MM.1S (cell line): ENCODE measurements at regions not wholly inside any gene's neighbourhood (a gene's known extent, or its start where the extent isn't known, plus 50 kb on each side); places are given as distances from the start of the nearest gene placed in this dataset.

Experiments used
- DNase-seq: peaks from one replicate; pipeline ENCODE4 v3.0.0-alpha.2; 2015
- H2AFZ ChIP-seq: fragments of 300-600 bp; sonication (generic); 2 replicates; pipeline ENCODE4 v1.6.0; 2016; ENCODE audit warnings: antibody characterized with exemption, low read length
- H3F3A ChIP-seq: fragments of 300-600 bp; sonication (generic); 2 replicates; pipeline ENCODE4 v1.6.1; 2016; ENCODE audit warnings: mild to moderate bottlenecking, antibody characterized with exemption, low read length, moderate library complexity, mixed read lengths; ENCODE audit not compliant: insufficient read depth
- H3K27ac ChIP-seq: fragments of 300-600 bp; sonication (generic); 2 replicates; pipeline ENCODE4 v1.5.1; 2016; ENCODE audit warnings: mild to moderate bottlenecking, low read length
- H3K27me3 ChIP-seq: fragments of 300-600 bp; sonication (generic); replicated peaks from 2 replicates; pipeline ENCODE4 v1.6.0; 2016; ENCODE audit warnings: low read length; ENCODE audit not compliant: insufficient read depth
- H3K36me3 ChIP-seq: fragments of 300-600 bp; sonication (generic); replicated peaks from 2 replicates; pipeline ENCODE4 v1.6.1; 2016; ENCODE audit warnings: mild to moderate bottlenecking, low read length, mixed read lengths; ENCODE audit not compliant: insufficient read depth
- H3K4me1 ChIP-seq: fragments of 300-600 bp; sonication (generic); 2 replicates; pipeline ENCODE4 v1.6.1; 2016; ENCODE audit warnings: low read length, mixed read lengths
- H3K4me2 ChIP-seq: fragments of 300-600 bp; sonication (generic); 2 replicates; pipeline ENCODE4 v1.6.0; 2016; ENCODE audit warnings: low read depth, low read length
- H3K4me3 ChIP-seq: fragments of 300-600 bp; sonication (generic); 2 replicates; pipeline ENCODE4 v1.5.1; 2016; ENCODE audit warnings: low read length, mixed read lengths
- H3K79me2 ChIP-seq: fragments of 300-600 bp; sonication (generic); 2 replicates; pipeline ENCODE4 v1.6.1; 2016; ENCODE audit warnings: mixed run types, low read length, mixed read lengths
- H3K9ac ChIP-seq: fragments of 300-600 bp; sonication (generic); 2 replicates; pipeline ENCODE4 v1.6.1; 2016; ENCODE audit warnings: low read length, mixed read lengths
- H3K9me2 ChIP-seq: fragments of 300-600 bp; sonication (generic); replicated peaks from 2 replicates; pipeline ENCODE4 v1.6.1; 2016; ENCODE audit warnings: mild to moderate bottlenecking, low read length, mixed read lengths; ENCODE audit not compliant: insufficient read depth
- H3K9me3 ChIP-seq: fragments of 300-600 bp; sonication (generic); replicated peaks from 2 replicates; pipeline ENCODE4 v1.6.1; 2016; ENCODE audit warnings: mild to moderate bottlenecking, low read length, mixed read lengths; ENCODE audit not compliant: insufficient read depth
- H4K20me1 ChIP-seq: fragments of 300-600 bp; sonication (generic); 2 replicates; pipeline ENCODE4 v1.6.1; 2016; ENCODE audit warnings: mild to moderate bottlenecking, low read length, moderate library complexity, mixed read lengths; ENCODE audit not compliant: insufficient read depth
- EZH2 ChIP-seq: fragments of 300-600 bp; sonication (generic); optimal IDR thresholded peaks from 2 replicates; pipeline ENCODE3; 2017; ENCODE audit warnings: low read depth, mild to moderate bottlenecking, antibody characterized with exemption, low read length, mixed read lengths
- EZH2phosphoT487 ChIP-seq: fragments of 300-600 bp; sonication (generic); IDR thresholded peaks from 2 replicates; pipeline ENCODE4 v1.6.1; 2018; ENCODE audit warnings: antibody characterized with exemption, low read length
- TF ChIP-seq, protein P1 (sequence below): fragments of 300-600 bp; sonication (generic); IDR thresholded peaks from 2 replicates; pipeline ENCODE4 v1.5.1; 2016; ENCODE audit warnings: antibody characterized with exemption, low read length, mixed read lengths

DNA sequence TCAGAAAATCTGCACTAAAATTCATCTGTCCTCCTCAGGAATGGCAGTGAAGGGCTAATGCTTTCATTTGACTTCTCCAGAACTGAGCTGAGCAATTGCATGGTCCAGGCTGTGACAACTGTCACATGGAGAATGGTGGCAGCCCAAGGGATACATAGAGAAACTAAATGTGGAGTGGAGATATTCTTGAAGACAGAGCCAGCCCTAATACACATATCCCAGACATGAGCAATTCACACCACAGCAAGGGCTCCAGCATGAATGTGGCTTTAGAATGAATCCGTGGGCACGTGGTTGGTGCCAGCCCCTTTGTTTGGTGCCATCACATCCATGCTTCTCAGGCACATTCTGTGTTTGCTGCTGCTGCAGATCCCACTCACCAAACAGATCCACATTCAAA is 121.6 kb upstream of the MXRA5 start:
- TF ChIP-seq, protein P1, sequence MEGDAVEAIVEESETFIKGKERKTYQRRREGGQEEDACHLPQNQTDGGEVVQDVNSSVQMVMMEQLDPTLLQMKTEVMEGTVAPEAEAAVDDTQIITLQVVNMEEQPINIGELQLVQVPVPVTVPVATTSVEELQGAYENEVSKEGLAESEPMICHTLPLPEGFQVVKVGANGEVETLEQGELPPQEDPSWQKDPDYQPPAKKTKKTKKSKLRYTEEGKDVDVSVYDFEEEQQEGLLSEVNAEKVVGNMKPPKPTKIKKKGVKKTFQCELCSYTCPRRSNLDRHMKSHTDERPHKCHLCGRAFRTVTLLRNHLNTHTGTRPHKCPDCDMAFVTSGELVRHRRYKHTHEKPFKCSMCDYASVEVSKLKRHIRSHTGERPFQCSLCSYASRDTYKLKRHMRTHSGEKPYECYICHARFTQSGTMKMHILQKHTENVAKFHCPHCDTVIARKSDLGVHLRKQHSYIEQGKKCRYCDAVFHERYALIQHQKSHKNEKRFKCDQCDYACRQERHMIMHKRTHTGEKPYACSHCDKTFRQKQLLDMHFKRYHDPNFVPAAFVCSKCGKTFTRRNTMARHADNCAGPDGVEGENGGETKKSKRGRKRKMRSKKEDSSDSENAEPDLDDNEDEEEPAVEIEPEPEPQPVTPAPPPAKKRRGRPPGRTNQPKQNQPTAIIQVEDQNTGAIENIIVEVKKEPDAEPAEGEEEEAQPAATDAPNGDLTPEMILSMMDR = no peak
- no peak for TF ChIP-seq EZH2phosphoT487
- no peak overlapping the region for H3K4me2 ChIP-seq
- H3K9me2 ChIP-seq = no peaks in the 10 kb centered on the region

DNA sequence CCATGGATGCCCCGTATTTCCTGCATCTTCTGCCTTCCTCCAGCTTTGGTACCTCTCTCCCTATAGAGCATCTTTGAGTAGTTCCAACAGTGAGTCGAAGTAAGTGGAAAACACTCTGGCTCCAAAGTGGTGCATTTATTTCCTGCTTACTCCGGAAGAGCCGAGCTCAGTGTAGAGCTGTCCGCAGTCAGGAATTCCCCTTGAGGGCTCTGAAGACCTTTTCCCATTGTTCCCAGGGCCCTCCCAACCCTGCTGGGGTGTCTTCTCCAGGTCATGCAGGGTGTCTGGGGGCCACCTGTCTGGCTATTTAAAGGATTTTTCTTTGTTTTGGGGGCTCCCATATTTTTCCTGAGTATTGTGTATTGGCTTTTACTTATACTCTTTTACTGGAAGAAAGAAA is 118.6 kb upstream of the MXRA5 start:
- no peaks in the 10 kb centered on the region for H3K27me3 ChIP-seq
- H3K79me2 ChIP-seq = no peaks in the 10 kb centered on the region

More for the DNA sequence above, 121.6 kb upstream of the MXRA5 start:
- Histone ChIP-seq H3F3A (no peaks in the 10 kb centered on the region), H3K4me1 (0 out of 2 replicates have a peak, but pooled peaks cover 3% of the 10 kb centered on the region), H3K27me3 (no peaks in the 10 kb centered on the region), H3K9me3 (no peaks in the 10 kb centered on the region), H3K27ac (no peak overlapping the region), H3K9ac (no peak overlapping the region), H3K79me2 (no peaks in the 10 kb centered on the region), H3K4me3 (no peak overlapping the region), H3K36me3 (no peaks in the 10 kb centered on the region), H4K20me1 (no peaks in the 10 kb centered on the region), H2AFZ (no peak overlapping the region)
- DNase-seq = no peak

DNA sequence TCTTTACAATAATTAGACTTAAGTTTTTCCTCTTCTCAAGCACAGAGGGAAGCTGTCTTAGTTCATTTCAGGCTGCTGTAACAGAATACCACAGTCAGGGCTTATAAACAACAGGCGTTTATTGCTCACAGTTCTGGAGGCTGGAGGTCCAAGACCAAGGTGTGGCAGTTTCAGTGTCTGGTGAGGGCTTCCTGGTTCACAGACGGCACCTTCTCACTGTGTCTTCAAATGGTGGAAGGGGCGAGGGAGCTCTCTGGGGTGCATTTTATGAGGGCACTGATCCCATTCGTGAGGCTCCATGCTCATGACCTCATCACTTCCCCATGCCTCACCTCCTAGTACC is 115.7 kb upstream of the MXRA5 start:
- no peaks in the 10 kb centered on the region for H3K36me3 ChIP-seq
- H3K79me2 ChIP-seq = no peaks in the 10 kb centered on the region
- no peaks in the 10 kb centered on the region for H4K20me1 ChIP-seq
- no peak overlapping the region for H3K9ac ChIP-seq
- H3K4me2 ChIP-seq = peak overlapping the region; percentile 74; the same call in 1 of the 2 replicates
- H3K27me3 ChIP-seq = no peaks in the 10 kb centered on the region
- H3K9me3 ChIP-seq = no peaks in the 10 kb centered on the region
- H2AFZ ChIP-seq = no peak overlapping the region
- H3K4me1 ChIP-seq = 0 out of 2 replicates have a peak, but pooled peaks cover 3% of the 10 kb centered on the region
- H3F3A ChIP-seq = peaks cover 11% of the 10 kb centered on the region
- peak overlapping the region; percentile 64; the same call in 1 of the 2 replicates for H3K27ac ChIP-seq
- TF ChIP-seq, protein P1 = no peak
- no peak for TF ChIP-seq EZH2
- no peak for TF ChIP-seq EZH2phosphoT487
- peak overlapping the region; percentile 47 for H3K4me3 ChIP-seq
- no peaks in the 10 kb centered on the region for H3K9me2 ChIP-seq
- DNase-seq = no peak

More for the DNA sequence above, 118.6 kb upstream of the MXRA5 start:
- no peak overlapping the region for H3K9ac ChIP-seq
- H3K36me3 ChIP-seq = no peaks in the 10 kb centered on the region
- no peaks in the 10 kb centered on the region for H3K9me3 ChIP-seq
- TF ChIP-seq EZH2 = no peak
- TF ChIP-seq EZH2phosphoT487 = no peak
- TF ChIP-seq, protein P1 = no peak
- H3K9me2 ChIP-seq = no peaks in the 10 kb centered on the region
- H4K20me1 ChIP-seq = no peaks in the 10 kb centered on the region
- no peak overlapping the region for H3K4me2 ChIP-seq
- no peak overlapping the region for H3K27ac ChIP-seq
- H3K4me3 ChIP-seq = no peak overlapping the region
- H3K4me1 ChIP-seq = 0 out of 2 replicates have a peak, but pooled peaks cover 3% of the 10 kb centered on the region
- peaks cover 11% of the 10 kb centered on the region for H3F3A ChIP-seq
- DNase-seq = no peak
- no peak overlapping the region for H2AFZ ChIP-seq
